Natural killer cell (primary cell): ENCODE measurements at regions not wholly inside any gene's neighbourhood (a gene's known extent, or its start where the extent isn't known, plus 50 kb on each side); places are given as distances from the start of the nearest gene placed in this dataset.

ENCODE experiments used
- ATAC-seq, 3 donors: fragments of 150-1000 bp in 2 of 3; fragments of 200-7000 bp in 1 of 3; cut with Tn5 transposase; 1 replicate in 1 of 3; 2 replicates in 2 of 3; pipeline ENCODE4 v1.10.0; 2021; ENCODE audit warnings: mild to moderate bottlenecking in 2 of 3, moderate library complexity in 2 of 3
- DNase-seq, 2 donors: peaks; one replicate each; pipeline versions ENCODE4 v3.0.0 to v3.0.0-alpha.2; 2013 to 2021; ENCODE audit warnings: mixed read lengths in 1 of 2
- H3K27ac ChIP-seq: one replicate; pipeline ENCODE4 v1.5.1; 2013; ENCODE audit warnings: mild to moderate bottlenecking, low read length
- H3K27me3 ChIP-seq: one replicate; pipeline ENCODE4 v1.6.1; 2013; ENCODE audit warnings: low read length; ENCODE audit not compliant: control insufficient read depth, insufficient read depth
- H3K36me3 ChIP-seq: one replicate; pipeline ENCODE4 v1.6.1; 2013; ENCODE audit warnings: low read length; ENCODE audit not compliant: control insufficient read depth, insufficient read depth
- H3K4me1 ChIP-seq: one replicate; pipeline ENCODE4 v1.6.1; 2013; ENCODE audit warnings: low read length; ENCODE audit not compliant: control insufficient read depth, insufficient read depth
- H3K4me3 ChIP-seq: one replicate; pipeline ENCODE4 v1.5.1; 2013; ENCODE audit warnings: low read length
- H3K9me3 ChIP-seq: one replicate; pipeline ENCODE4 v1.6.1; 2013; ENCODE audit warnings: low read length; ENCODE audit not compliant: control insufficient read depth, insufficient read depth
- H3K27ac Mint-ChIP-seq, 2 donors: one replicate each; pipeline ENCODE4 v1.8.0; 2022; ENCODE audit warnings: mild to moderate bottlenecking in 2 of 2, mixed read lengths in 2 of 2, moderate library complexity in 1 of 2
- H3K27me3 Mint-ChIP-seq, 2 donors: one replicate each; pipeline ENCODE4 v1.8.0; 2022; ENCODE audit warnings: low read depth in 2 of 2, mixed read lengths in 2 of 2
- H3K36me3 Mint-ChIP-seq: one replicate; pipeline ENCODE4 v1.8.0; 2022; ENCODE audit warnings: mixed read lengths
- H3K4me1 Mint-ChIP-seq, 2 donors: one replicate each; pipeline ENCODE4 v1.8.0; 2022; ENCODE audit warnings: mixed read lengths in 2 of 2
- H3K4me3 Mint-ChIP-seq: one replicate; pipeline ENCODE4 v1.8.0; 2022; ENCODE audit warnings: mild to moderate bottlenecking, moderate library complexity, mixed read lengths
- H3K9me3 Mint-ChIP-seq, 2 donors: one replicate each; pipeline ENCODE4 v1.8.0; 2022; ENCODE audit warnings: mixed read lengths in 2 of 2
- WGBS: methylation state at CpG from one replicate; pipeline ENCODE4 v1.1.7; 2013; ENCODE audit warnings: missing lambda C conversion rate; ENCODE audit not compliant: insufficient coverage; 5-methylcytosine and 5-hydroxymethylcytosine counted together
- intact Hi-C: fragments of 100-400 bp; cut with micrococcal nuclease; formaldehyde crosslinking; loops from one replicate; pipeline ENCODE4 v1.14.2; 2022
- TF ChIP-seq, protein P1 (sequence below): fragments of 200-600 bp; IDR thresholded peaks from one replicate; pipeline ENCODE4 v1.8.0; 2022; ENCODE audit warnings: antibody characterized with exemption

DNA sequence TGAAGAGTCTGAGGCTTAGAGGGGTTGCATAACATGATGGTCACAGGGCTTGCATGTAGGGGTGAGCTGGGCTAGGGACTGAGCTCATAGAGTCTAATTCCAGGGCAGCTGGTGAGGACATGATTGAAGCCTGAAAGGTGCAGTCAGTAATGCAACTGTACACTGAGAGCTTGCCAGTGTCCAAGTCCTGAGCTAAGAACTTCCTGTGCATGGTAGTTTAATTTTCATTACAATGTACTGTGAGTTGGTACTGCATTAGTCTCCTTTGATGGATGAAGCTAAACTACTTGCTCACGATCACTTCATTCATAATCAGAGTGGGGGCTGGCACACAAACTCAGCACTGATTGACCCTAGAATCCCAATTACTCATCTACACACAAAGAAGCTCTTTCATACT is 156.4 kb upstream of the CRBN start:
- no peaks in the 10 kb centered on the region for H3K27me3 Mint-ChIP-seq
- H3K9me3 Mint-ChIP-seq = no peaks in the 10 kb centered on the region
- no peak for DNase-seq
- no peaks in the 10 kb centered on the region for H3K27me3 ChIP-seq
- H3K4me1 ChIP-seq = no peaks in the 10 kb centered on the region
- intact Hi-C loops = no loop called here
- H3K27ac ChIP-seq = no peak overlapping the region
- H3K27ac Mint-ChIP-seq = no peak overlapping the region
- TF ChIP-seq, protein P1, sequence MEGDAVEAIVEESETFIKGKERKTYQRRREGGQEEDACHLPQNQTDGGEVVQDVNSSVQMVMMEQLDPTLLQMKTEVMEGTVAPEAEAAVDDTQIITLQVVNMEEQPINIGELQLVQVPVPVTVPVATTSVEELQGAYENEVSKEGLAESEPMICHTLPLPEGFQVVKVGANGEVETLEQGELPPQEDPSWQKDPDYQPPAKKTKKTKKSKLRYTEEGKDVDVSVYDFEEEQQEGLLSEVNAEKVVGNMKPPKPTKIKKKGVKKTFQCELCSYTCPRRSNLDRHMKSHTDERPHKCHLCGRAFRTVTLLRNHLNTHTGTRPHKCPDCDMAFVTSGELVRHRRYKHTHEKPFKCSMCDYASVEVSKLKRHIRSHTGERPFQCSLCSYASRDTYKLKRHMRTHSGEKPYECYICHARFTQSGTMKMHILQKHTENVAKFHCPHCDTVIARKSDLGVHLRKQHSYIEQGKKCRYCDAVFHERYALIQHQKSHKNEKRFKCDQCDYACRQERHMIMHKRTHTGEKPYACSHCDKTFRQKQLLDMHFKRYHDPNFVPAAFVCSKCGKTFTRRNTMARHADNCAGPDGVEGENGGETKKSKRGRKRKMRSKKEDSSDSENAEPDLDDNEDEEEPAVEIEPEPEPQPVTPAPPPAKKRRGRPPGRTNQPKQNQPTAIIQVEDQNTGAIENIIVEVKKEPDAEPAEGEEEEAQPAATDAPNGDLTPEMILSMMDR = no peak
- ATAC-seq = no peak
- H3K4me3 ChIP-seq = no peak overlapping the region
- no peaks in the 10 kb centered on the region for H3K36me3 Mint-ChIP-seq
- no peak overlapping the region for H3K4me3 Mint-ChIP-seq
- WGBS = 100% methylated on average over 1 of the region's 1 CpG
- no peaks in the 10 kb centered on the region for H3K9me3 ChIP-seq
- no peaks in the 10 kb centered on the region for H3K4me1 Mint-ChIP-seq
- H3K36me3 ChIP-seq = no peaks in the 10 kb centered on the region

DNA sequence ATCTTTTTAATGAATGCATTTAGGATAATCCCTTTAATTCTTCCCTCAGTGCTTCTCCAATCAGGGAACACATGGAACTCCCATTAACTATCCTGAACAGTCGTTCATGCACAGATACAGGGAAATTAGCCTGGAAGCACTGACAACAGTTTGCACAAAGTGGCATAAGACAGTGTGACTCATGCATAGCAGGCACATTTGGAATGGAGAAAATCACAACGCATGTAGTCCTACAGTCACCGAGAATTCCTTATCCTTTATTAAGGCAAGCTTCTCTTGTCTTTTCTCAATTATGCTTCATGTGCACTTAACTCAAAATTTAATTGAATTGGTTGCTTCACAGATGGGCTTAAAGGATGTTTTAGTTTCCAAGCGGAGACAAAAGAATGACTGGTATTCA is 155.0 kb upstream of the CRBN start:
- DNase-seq (no peak), ATAC-seq (no peak)
- H3K27me3 ChIP-seq = no peaks in the 10 kb centered on the region
- H3K4me3 Mint-ChIP-seq = no peak overlapping the region
- no peak overlapping the region for H3K4me3 ChIP-seq
- H3K9me3 ChIP-seq = no peaks in the 10 kb centered on the region
- TF ChIP-seq, protein P1 = no peak
- no peak overlapping the region for H3K27ac Mint-ChIP-seq
- 86% methylated on average over 4 of the region's 4 CpGs for WGBS
- H3K36me3 Mint-ChIP-seq = no peaks in the 10 kb centered on the region
- no peaks in the 10 kb centered on the region for H3K27me3 Mint-ChIP-seq
- no peaks in the 10 kb centered on the region for H3K36me3 ChIP-seq
- peaks cover 0 to 1% of the 10 kb centered on the region in 2 donors for H3K9me3 Mint-ChIP-seq
- H3K27ac ChIP-seq = no peak overlapping the region
- no peaks in the 10 kb centered on the region for H3K4me1 Mint-ChIP-seq
- no peaks in the 10 kb centered on the region for H3K4me1 ChIP-seq
- intact Hi-C loops = no loop called here

DNA sequence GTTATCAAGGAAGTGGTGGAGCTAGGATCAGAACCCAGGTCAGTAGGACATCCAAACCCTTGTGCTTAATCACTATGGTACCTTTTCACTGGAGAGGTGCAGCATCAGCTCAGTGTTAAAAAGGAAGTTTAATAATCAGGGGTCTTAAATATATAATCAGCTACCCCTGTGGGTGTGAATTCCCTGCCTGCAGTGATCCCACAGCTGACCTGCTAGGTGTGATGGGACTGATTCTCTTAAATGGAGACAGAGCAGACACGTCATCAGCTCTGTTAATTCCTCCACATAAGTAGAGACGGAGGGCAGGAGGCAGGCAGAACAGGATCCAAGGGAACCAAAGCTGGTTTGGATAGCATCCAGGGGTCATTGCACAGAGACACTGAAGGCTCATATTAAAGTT is 154.1 kb upstream of the CRBN start:
- TF ChIP-seq, protein P1 = no peak
- Histone ChIP-seq H3K9me3 (no peaks in the 10 kb centered on the region), H3K27ac (no peak overlapping the region), H3K4me3 (no peak overlapping the region), H3K4me1 (no peaks in the 10 kb centered on the region), H3K27me3 (no peaks in the 10 kb centered on the region), H3K36me3 (no peaks in the 10 kb centered on the region)
- Mint-ChIP-seq H3K27ac (no peak overlapping the region), H3K27me3 (no peaks in the 10 kb centered on the region), H3K4me3 (no peak overlapping the region), H3K9me3 (peaks cover 0 to 3% of the 10 kb centered on the region in 2 donors), H3K36me3 (no peaks in the 10 kb centered on the region), H3K4me1 (no peaks in the 10 kb centered on the region)
- DNase-seq (no peak), ATAC-seq (no peak)
- intact Hi-C loops = no loop called here
- WGBS = 91% methylated on average over 2 of the region's 2 CpGs

DNA sequence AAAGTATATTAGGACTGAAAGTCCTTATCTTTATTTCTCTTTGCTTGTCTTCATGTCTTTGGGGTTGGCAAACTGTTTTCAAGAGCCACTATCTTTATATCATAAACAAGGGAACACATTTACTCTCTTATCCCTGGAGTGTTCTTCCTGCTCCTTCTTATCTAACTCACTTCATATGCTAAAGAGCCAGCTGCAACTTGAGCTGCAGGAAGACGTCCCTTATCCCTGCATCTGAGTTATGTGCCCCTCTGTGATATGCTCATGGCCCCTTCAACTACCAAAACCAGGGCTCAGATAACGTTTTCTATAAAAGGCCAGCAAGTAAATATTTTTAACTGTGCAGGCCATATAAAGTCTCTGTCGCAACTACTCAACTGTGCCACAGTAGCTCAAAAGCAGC is 137.0 kb upstream of the CRBN start:
- WGBS = 69% methylated on average over 3 of the region's 3 CpGs
- Mint-ChIP-seq H3K27me3 (peaks cover 0 to 3% of the 10 kb centered on the region in 2 donors), H3K36me3 (no peaks in the 10 kb centered on the region), H3K4me1 (no peaks in the 10 kb centered on the region), H3K4me3 (no peak overlapping the region), H3K27ac (no peak overlapping the region), H3K9me3 (peaks cover 0 to 2% of the 10 kb centered on the region in 2 donors)
- TF ChIP-seq, protein P1 = no peak
- Histone ChIP-seq H3K4me1 (no peaks in the 10 kb centered on the region), H3K4me3 (no peak overlapping the region), H3K9me3 (no peaks in the 10 kb centered on the region), H3K36me3 (no peaks in the 10 kb centered on the region), H3K27me3 (no peaks in the 10 kb centered on the region), H3K27ac (no peak overlapping the region)
- intact Hi-C loops = no loop called here
- DNase-seq (no peak), ATAC-seq (no peak)
